Activated CD4-positive, alpha-beta T cell treated with anti-CD3 and anti-CD28 coated beads, Interleukin-2, amount 10 ng/mL, durations not matched to agents 7 days and 5 days (primary cell): ENCODE measurements at regions not wholly inside any gene's neighbourhood (a gene's known extent, or its start where the extent isn't known, plus 50 kb on each side); places are given as distances from the start of the nearest gene placed in this dataset.
"Not testable (repeated sequence)": the region's sequence is repeated elsewhere in the genome, so short reads cannot be mapped to it uniquely, and the experiment has no call there.

Experiments used
- CTCF ChIA-PET: fragments of 350-600 bp; sonication (Branson Sonifier 250); formaldehyde crosslinking; loops from one replicate; lab custom pipeline; 2021; ENCODE audit warnings: antibody characterized with exemption; lab: Charles Lee
- POLR2A ChIA-PET: fragments of 350-600 bp; sonication (Branson Sonifier 250); formaldehyde crosslinking; loops from one replicate; lab custom pipeline; 2021; ENCODE audit warnings: antibody characterized with exemption; lab: Charles Lee
- DNase-seq: peaks from one replicate; pipeline ENCODE4 v3.0.0-alpha.2; 2020
- H3K27ac Mint-ChIP-seq: one replicate; pipeline ENCODE4 v1.8.0; 2021; ENCODE audit warnings: mild to moderate bottlenecking, moderate library complexity, mixed read lengths
- H3K27me3 Mint-ChIP-seq: one replicate; pipeline ENCODE4 v1.8.0; 2021; ENCODE audit warnings: mixed read lengths
- H3K36me3 Mint-ChIP-seq: one replicate; pipeline ENCODE4 v1.8.0; 2021; ENCODE audit warnings: low read depth, mixed read lengths
- H3K4me1 Mint-ChIP-seq: one replicate; pipeline ENCODE4 v1.8.0; 2021; ENCODE audit warnings: mixed read lengths
- H3K4me3 Mint-ChIP-seq: one replicate; pipeline ENCODE4 v1.8.0; 2021; ENCODE audit warnings: mild to moderate bottlenecking, moderate library complexity, mixed read lengths
- H3K9me3 Mint-ChIP-seq: one replicate; pipeline ENCODE4 v1.8.0; 2021; ENCODE audit warnings: mixed read lengths

DNA sequence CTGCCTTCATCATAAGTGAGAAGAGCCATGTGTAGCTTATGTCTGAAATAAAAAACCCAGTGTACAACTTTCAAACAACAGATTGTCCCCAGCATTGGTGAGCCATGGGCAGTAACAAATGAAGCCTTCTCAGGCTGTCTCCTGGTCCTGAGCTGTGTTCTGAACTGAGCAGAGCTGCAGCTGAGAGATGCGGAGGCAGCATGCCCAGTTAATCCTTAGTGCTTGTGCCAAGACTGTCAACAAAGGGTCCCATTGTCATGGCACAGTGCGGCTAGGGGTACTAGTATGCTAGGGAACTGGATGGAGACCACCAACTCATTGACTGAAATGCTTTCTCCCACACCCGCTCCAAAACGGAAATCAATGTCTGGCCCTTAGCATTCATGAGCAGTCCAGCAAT lies 154.3 kb downstream of the RMST start:
- Mint-ChIP-seq H3K27me3 (no peaks in the 10 kb centered on the region), H3K27ac (no peak overlapping the region), H3K36me3 (no peaks in the 10 kb centered on the region), H3K4me3 (no peak overlapping the region), H3K9me3 (peaks cover 5% of the 10 kb centered on the region), H3K4me1 (no peaks in the 10 kb centered on the region)
- POLR2A ChIA-PET, result no interaction called here
- no peak for DNase-seq
- CTCF ChIA-PET, result no interaction called here

DNA sequence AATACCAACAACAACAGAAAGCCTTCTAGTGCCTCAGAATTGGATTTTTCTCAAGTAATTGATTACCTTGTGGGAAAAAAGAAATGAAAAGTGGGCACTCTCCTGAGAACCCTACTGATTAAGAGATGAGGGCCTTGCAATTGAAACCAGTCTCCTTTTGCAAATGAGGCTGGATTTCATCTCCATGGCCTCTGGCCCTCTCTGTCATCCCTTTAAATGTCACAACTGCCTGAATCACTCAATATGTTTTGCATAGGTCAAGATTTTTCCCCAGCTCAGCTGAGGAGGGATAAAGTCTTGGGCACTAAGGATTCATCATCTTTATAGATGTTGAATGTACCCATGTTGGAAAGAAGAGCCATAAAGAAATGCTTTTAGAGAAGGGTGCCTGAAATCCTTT lies 166.4 kb downstream of the RMST start:
- DNase-seq, result no peak
- ChIA-PET POLR2A (no interaction called here), CTCF (no interaction called here)
- no peak overlapping the region for H3K27ac Mint-ChIP-seq
- no peaks in the 10 kb centered on the region for H3K27me3 Mint-ChIP-seq
- H3K4me1 Mint-ChIP-seq, result no peaks in the 10 kb centered on the region
- no peaks in the 10 kb centered on the region for H3K9me3 Mint-ChIP-seq
- H3K36me3 Mint-ChIP-seq, result no peaks in the 10 kb centered on the region
- H3K4me3 Mint-ChIP-seq, result no peak overlapping the region

DNA sequence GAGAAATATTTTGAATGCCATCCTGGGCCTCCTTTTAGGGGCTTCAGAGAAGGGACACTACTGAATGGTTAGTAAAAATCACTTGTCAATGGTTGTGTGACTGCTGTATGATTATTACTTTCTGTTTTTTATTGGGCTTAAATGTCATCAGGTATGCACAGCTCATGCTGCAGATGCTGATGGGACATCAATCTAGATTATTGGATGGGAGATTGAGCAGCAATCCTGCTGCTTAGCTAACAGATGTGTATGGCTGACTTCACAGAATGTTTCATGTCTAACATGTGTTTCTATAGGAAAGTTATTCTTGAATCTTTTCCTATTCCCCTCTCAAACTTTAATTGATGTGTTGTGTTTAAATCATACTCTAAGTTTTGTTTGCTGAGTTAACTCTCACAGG lies 166.8 kb downstream of the RMST start:
- Mint-ChIP-seq H3K36me3 (no peaks in the 10 kb centered on the region), H3K4me3 (no peak overlapping the region), H3K9me3 (no peaks in the 10 kb centered on the region), H3K4me1 (no peaks in the 10 kb centered on the region), H3K27ac (no peak overlapping the region), H3K27me3 (no peaks in the 10 kb centered on the region)
- ChIA-PET POLR2A (no interaction called here), CTCF (no interaction called here)
- DNase-seq, result no peak

DNA sequence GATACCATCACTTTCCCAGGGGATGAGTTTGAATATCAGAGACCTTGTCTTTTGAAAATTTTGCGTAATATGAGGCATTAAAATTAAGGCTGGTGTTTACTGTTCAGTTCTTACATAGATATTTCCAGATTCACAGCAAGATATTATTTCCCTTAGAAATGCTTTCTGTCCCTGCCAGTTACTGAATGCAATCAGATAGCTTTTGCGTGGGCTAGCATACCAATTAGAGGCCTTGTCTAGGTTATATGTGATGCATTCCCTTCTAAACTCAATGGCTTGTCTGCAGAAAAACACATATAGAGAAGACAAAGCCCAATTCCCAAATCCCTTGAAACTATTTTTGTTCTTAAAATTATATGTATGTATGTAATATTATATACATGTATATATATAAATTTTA lies 167.8 kb downstream of the RMST start:
- Mint-ChIP-seq H3K27ac (no peak overlapping the region), H3K36me3 (no peaks in the 10 kb centered on the region), H3K4me3 (no peak overlapping the region), H3K27me3 (no peaks in the 10 kb centered on the region), H3K9me3 (no peaks in the 10 kb centered on the region), H3K4me1 (no peaks in the 10 kb centered on the region)
- CTCF ChIA-PET, result no interaction called here
- DNase-seq, result no peak
- POLR2A ChIA-PET, result no interaction called here

DNA sequence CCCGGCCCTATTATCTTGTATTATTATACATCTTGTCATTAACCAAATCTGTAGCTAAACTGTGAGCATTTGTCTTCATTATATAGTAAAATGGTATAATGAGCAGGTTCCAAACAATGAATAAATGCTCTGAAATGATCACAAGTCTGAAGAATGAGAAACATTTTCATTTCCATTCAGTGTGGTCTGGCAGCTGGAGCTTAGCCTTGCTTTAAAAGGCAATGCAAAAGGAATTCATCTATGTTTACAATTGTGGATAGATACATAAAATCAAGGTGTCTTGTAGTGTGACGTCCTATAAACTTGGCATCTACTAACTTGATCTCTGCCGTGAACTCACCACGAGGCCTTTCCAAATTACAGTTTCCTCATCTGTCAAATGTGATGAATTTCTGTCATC lies 168.3 kb downstream of the RMST start:
- CTCF ChIA-PET, result no interaction called here
- Mint-ChIP-seq H3K27ac (no peak overlapping the region), H3K9me3 (no peaks in the 10 kb centered on the region), H3K4me3 (no peak overlapping the region), H3K36me3 (no peaks in the 10 kb centered on the region), H3K4me1 (no peaks in the 10 kb centered on the region), H3K27me3 (no peaks in the 10 kb centered on the region)
- no peak for DNase-seq
- POLR2A ChIA-PET, result no interaction called here

DNA sequence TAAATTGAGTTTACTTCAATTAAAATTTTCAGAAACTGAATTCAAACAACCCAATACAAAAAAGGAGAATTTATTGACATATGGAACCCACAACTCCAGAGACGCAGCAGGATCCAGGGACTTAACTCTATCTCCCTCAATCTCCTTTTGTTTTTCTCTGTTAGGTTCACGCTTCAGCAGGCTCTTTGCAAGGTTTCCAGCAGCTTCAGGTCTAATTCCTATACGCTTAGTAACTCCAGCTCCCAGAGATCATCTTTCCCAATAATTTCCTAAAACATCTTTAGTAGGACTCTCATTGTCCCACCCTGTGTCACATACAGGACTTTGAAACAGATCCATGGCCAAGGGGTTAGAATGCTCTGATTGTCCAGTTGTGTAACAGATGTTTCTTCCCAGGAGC lies 175.2 kb downstream of the RMST start:
- no peaks in the 10 kb centered on the region for H3K4me1 Mint-ChIP-seq

DNA sequence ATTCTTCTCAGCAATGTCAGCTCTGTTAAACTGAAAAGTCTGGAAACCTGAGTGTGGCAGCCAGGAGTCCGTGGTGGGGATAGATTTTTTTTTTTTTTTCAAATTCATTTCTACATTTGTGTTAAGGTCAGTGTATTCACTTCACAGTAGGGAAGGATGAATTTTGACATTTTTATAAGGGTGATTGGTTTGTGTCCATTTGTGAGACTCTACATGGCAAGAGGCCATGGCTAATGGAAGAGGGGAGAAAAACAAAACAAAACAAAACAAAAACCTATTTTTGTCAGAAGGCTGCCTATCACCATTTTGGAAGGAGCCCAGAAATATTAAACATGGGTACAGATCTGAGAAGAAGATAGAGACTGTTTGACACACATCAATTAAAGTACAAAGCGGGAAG lies 176.1 kb downstream of the RMST start:
- H3K4me3 Mint-ChIP-seq, result no peak overlapping the region
- H3K27ac Mint-ChIP-seq, result no peak overlapping the region
- no peaks in the 10 kb centered on the region for H3K36me3 Mint-ChIP-seq
- no peaks in the 10 kb centered on the region for H3K27me3 Mint-ChIP-seq
- H3K9me3 Mint-ChIP-seq, result no peaks in the 10 kb centered on the region
- no peak for DNase-seq
- POLR2A ChIA-PET, result no interaction called here
- H3K4me1 Mint-ChIP-seq, result no peaks in the 10 kb centered on the region
- CTCF ChIA-PET, result no interaction called here

More for the DNA sequence above, 175.2 kb downstream of the RMST start:
- H3K4me3 Mint-ChIP-seq, result no peak overlapping the region
- no peak overlapping the region for H3K27ac Mint-ChIP-seq
- no peaks in the 10 kb centered on the region for H3K27me3 Mint-ChIP-seq
- H3K36me3 Mint-ChIP-seq, result no peaks in the 10 kb centered on the region
- CTCF ChIA-PET, result no interaction called here
- POLR2A ChIA-PET, result no interaction called here
- no peaks in the 10 kb centered on the region for H3K9me3 Mint-ChIP-seq
- DNase-seq, result no peak

DNA sequence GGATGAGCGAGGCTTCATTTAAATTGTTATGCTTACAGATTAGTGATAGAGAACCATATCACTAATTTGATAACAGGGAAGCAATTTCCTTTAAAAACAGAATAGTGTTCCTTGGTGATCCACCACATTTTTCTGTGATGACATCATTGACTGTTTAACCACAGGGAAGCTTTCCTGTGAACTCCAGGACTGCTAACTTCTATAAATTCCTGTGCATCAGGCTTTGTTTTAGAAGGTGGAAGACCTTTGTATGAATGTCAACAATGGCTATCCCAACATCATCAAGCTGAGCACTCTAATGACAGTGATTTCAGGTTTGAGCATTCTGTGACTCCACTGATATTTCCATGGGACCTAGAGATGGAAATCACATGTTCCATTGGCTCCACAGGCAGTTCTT lies 177.1 kb downstream of the RMST start:
- H3K27ac Mint-ChIP-seq, result no peak overlapping the region
- no peaks in the 10 kb centered on the region for H3K4me1 Mint-ChIP-seq
- H3K36me3 Mint-ChIP-seq, result no peaks in the 10 kb centered on the region
- DNase-seq, result no peak
- no peak overlapping the region for H3K4me3 Mint-ChIP-seq
- H3K27me3 Mint-ChIP-seq, result no peaks in the 10 kb centered on the region
- CTCF ChIA-PET, result no interaction called here
- no peaks in the 10 kb centered on the region for H3K9me3 Mint-ChIP-seq
- POLR2A ChIA-PET, result no interaction called here

DNA sequence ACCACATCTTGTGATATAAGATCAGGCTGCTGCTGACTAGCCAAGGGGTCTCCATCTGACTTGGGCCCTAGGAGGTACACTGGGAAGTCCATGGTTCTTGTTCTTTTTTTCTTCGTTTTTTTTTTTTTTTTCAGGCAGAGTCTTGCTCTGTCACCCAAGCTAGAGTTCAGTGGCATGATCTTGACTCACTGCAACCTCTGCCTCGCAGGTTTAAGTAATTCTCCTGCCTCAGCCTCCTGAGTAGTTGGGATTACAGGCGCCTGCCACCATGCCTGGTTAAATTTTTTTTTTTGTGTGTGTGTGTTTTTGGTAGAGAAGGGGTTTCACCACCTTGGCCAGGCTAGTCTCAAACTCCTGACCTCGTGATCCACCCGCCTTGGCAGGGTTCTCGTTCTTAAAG lies 178.2 kb downstream of the RMST start:
- no peak overlapping the region for H3K4me3 Mint-ChIP-seq
- no peak for DNase-seq
- CTCF ChIA-PET, result no interaction called here

DNA sequence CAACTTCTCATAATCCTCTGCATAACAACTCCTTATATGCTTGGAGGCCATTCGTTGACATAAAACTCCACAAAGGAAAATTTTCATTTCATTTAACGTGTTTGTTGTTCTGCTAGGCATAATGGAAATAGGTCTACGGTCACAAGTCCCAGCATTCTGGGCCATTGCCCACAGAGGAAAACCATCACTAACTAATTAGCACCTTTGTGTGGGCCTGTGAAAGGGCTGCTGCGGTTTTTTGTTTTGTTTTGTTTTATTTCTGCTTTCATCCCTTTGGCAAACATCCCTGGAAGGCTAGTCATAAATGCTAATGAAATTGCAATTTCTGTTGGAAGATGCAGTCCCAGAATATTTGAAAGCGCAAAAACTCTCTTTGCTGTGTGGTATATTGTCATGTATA lies 180.3 kb downstream of the RMST start:
- H3K4me3 Mint-ChIP-seq, result no peak overlapping the region
- no peak for DNase-seq
- CTCF ChIA-PET, result no interaction called here
- H3K9me3 Mint-ChIP-seq, result no peaks in the 10 kb centered on the region
- H3K27ac Mint-ChIP-seq, result no peak overlapping the region
- no peaks in the 10 kb centered on the region for H3K36me3 Mint-ChIP-seq
- no peaks in the 10 kb centered on the region for H3K27me3 Mint-ChIP-seq
- POLR2A ChIA-PET, result no interaction called here
- no peaks in the 10 kb centered on the region for H3K4me1 Mint-ChIP-seq

More for the DNA sequence above, 178.2 kb downstream of the RMST start:
- Mint-ChIP-seq H3K27ac (no peak overlapping the region), H3K27me3 (no peaks in the 10 kb centered on the region), H3K4me1 (no peaks in the 10 kb centered on the region), H3K9me3 (no peaks in the 10 kb centered on the region), H3K36me3 (no peaks in the 10 kb centered on the region)
- POLR2A ChIA-PET, result no interaction called here

DNA sequence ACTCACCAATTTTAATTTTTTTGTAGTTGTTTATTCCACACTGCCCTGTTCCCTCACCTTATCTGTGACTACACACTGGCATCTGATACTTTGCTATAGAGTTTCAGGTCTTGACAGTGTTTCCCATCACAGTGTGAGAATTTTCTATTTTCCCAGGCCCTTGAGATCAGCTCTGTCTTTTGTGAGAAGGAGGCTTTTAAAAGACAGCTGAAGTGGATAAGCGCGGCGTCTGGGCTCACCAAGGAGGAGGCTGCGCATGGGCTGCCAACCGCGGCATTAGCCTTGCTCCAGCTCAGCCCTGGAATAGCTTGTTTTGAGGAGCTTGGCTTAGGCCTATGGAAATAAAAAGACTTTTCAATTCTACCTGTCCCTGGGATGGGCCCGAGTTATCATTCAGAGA lies 181.3 kb downstream of the RMST start:
- no peak overlapping the region for H3K27ac Mint-ChIP-seq
- no peaks in the 10 kb centered on the region for H3K27me3 Mint-ChIP-seq
- H3K4me3 Mint-ChIP-seq, result no peak overlapping the region
- no peaks in the 10 kb centered on the region for H3K4me1 Mint-ChIP-seq
- no peaks in the 10 kb centered on the region for H3K36me3 Mint-ChIP-seq
- POLR2A ChIA-PET, result no interaction called here
- CTCF ChIA-PET, result no interaction called here
- H3K9me3 Mint-ChIP-seq, result no peaks in the 10 kb centered on the region
- DNase-seq, result no peak

DNA sequence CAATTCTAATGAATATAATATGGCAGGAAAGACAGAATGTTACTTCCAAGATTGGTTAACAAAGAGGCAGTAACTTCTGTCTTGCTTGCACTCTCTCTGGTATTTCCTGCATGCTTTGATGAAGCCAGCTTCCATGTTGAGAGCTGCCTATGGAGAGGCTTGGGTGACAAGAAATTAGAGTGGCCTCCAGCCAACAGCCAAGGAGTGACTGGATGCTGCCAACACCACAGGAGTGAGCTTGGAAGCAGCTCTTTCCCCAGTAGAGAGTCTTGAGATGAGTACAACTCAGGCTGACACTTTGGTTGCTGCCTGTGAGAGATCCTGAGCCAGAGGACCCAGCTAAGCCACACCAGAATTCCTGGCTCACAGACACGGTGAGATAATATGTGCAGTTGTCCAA lies 183.1 kb downstream of the RMST start:
- Mint-ChIP-seq H3K36me3 (no peaks in the 10 kb centered on the region), H3K4me3 (no peak overlapping the region), H3K4me1 (no peaks in the 10 kb centered on the region), H3K27me3 (no peaks in the 10 kb centered on the region), H3K9me3 (no peaks in the 10 kb centered on the region), H3K27ac (no peak overlapping the region)
- DNase-seq, result no peak
- ChIA-PET CTCF (no interaction called here), POLR2A (no interaction called here)

DNA sequence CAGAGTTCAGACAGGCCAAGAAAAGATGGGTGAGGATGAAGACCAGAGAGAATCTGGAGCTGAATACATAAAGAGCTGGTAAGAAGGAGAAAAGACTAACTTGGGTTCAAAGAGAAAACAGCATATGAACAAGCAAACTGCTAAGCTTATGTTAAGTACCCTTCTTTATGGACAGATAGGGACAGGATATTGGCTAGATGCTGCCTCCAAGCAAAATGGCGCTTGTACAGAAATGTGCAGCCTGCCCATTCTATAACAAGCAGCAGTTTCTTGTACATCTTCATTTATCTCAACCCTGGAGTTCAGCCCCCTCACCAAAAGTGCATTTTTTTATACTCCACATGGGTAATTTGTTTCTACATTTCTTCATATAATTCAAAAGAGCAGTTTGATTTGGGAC lies 184.5 kb downstream of the RMST start:
- Mint-ChIP-seq H3K36me3 (no peaks in the 10 kb centered on the region), H3K27ac (no peak overlapping the region), H3K9me3 (no peaks in the 10 kb centered on the region), H3K4me1 (no peaks in the 10 kb centered on the region), H3K4me3 (no peak overlapping the region), H3K27me3 (no peaks in the 10 kb centered on the region)
- no peak for DNase-seq
- CTCF ChIA-PET, result no interaction called here
- POLR2A ChIA-PET, result no interaction called here

DNA sequence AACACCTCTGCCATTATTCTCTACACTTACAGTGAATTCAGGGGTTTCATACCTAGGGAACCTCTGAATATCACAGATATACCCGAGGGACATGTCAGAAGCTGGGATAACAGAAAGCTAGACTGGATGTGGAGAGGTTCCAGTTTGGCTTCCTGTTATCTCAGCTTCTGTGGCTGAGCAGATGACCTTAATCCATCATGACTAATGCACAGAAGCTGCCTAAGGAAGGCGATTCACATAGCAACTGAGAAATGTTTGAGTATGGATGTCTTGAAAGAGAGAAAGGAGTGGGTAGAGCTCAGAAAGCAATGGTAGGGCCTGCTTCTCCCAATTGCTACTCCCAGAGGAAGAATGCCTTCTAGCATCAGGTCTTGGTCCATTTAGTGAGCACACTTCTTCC lies 187.6 kb downstream of the RMST start:
- Mint-ChIP-seq H3K4me3 (no peak overlapping the region), H3K9me3 (no peaks in the 10 kb centered on the region), H3K36me3 (no peaks in the 10 kb centered on the region), H3K27me3 (no peaks in the 10 kb centered on the region), H3K4me1 (no peaks in the 10 kb centered on the region), H3K27ac (no peak overlapping the region)
- POLR2A ChIA-PET, result interaction anchor here (0.7 kb wide), 1 partner anchor 195 kb away, joined by 3 read pairs; no protein-coding TSS in a partner anchor
- CTCF ChIA-PET, result no interaction called here
- no peak for DNase-seq

DNA sequence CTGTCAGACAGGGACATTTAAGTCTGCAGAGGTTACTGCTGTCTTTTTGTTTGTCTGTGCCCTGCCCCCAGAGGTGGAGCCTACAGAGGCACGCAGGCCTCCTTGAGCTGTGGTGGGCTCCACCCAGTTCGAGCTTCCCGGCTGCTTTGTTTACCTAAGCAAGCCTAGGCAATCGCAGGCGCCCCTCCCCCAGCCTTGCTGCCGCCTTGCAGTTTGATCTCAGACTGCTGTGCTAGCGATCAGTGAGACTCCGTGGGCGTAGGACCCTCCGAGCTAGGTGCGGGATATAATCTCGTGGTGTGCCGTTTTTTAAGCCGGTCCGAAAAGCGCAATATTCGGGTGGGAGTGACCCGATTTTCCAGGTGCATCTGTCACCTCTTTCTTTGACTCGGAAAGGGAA lies 193.9 kb downstream of the RMST start:
- H3K4me3 Mint-ChIP-seq, H3K27me3 Mint-ChIP-seq, CTCF ChIA-PET, H3K27ac Mint-ChIP-seq, H3K4me1 Mint-ChIP-seq, H3K36me3 Mint-ChIP-seq, DNase-seq, POLR2A ChIA-PET, H3K9me3 Mint-ChIP-seq: not testable (repeated sequence)
